HG03442 (cell line): ENCODE measurements at regions not wholly inside any gene's neighbourhood (a gene's known extent, or its start where the extent isn't known, plus 50 kb on each side); places are given as distances from the start of the nearest gene placed in this dataset.

Experiments used
- ATAC-seq: cut with Tn5 transposase; IDR thresholded peaks from one replicate; pipeline ENCODE4 v1.9.1; 2021; ENCODE audit warnings: mild to moderate bottlenecking, moderate library complexity; ENCODE audit not compliant: unreplicated experiment

DNA sequence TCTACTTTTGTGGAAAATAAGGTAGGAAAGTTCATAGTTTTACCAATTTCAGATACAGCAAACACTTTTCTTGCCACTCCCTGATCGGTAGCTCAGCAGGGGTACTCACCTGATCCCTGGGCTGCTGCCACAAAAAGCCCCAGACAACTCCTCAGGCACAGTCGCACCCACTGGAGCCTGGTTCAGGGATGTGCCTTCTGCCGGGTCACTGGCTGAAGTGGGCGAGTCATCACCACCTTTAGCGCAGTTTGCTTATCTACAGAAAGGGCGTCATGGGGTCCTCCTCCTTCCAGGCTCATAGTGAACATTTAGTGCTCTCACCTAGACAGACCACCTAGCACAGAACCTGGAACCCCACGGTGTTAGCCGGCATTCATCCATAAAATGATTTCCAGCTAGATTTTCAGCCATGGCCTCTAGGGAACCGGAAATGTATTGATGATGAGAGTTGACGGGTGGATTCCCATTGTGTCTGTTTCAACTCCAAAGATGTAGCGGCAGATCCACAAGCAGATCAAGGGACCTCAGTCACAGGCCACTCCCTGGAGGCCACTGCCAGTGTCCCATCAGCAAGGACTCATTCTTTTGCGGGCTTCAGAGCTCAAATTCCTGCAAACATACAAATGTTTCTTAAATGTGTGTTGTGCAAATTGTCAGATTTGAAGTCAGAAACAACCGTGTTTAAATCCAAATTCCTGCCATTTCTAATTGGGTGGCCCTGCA, 408.4 kb upstream of the SALL3 start:
- no peak for ATAC-seq

DNA sequence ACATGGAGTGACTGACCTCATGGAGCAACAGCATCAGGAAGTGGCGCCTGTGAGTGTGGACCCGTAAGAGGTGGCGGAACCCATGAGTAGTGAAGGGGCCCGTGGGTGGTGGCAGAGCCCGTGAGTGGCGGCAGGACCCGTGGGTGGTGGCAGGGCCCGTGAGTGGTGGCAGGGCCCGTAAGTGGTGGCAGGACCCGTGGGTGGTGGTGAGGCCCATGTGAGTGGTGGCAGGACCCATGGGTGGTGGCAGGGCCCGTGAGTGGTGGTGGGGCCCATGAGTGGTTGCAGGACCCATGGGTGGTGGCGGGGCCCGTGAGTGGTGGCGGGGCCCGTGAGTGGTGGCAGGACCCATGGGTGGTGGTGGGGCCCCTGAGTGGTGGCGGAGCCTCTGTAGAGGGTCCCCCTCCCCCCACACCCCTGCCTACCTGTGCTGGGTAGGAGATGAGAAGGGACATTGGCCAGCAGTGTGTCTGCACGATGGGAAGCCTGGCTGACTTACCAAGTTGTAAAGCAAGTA, 407.7 kb upstream of the SALL3 start:
- no peak for ATAC-seq

DNA sequence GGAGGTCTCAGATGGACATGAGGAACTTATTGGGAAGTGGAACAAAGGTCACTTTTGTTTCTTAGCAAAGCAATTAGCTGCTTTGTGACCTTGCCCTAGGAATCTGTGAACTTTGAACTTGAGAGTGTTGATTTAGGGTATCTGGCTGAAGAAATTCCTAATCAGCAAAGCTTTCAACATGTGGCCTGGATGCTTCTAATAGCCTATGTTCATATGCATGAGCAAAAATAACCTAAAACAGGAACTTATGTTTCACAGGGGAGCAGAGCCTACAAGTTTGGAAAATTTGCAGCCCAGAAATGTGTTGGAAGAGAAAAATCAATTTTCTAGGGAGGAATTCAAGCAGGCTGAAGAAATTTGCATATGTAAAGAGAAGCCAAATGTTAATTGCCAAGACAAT, 405.8 kb upstream of the SALL3 start:
- no peak for ATAC-seq

DNA sequence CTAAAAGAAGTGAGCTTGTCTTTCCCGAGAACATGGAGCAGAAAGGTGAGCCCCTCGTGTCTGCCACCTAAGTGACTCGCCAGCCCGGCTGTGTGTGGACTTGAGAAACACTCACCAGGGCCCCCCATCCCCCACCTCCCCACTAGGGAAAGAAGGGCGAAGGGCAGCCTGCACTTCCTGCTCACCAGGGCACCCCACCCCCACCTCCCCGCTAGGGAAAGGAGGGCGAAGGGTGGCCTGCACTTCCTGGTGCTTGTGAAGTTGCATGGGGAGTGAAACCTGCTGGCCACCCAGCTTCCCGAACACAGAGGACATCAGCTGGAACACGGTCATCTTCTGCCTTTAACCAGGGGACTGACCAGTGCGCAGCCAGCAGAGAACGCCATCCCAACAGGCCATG, 402.7 kb upstream of the SALL3 start:
- ATAC-seq: no peak

DNA sequence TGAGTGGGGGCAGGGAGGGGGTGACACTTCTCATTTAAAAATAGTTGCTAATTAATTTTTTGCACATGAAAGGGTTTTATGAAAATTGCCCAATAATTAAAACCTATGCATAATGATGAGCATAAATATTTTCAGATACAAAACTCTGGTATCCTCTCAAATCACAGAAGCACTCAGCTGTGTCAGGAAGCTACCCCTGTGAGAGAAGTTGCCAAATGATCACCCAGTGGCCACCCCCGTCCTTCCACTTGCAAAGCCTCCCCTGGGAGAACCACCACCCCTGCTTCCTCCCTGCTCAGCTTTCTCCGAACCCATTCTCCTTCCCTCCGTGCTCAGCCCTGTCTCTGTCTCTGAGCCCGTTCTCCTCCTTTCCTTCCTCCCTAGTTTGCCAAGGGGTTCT, 400.2 kb upstream of the SALL3 start:
- ATAC-seq: no peak

DNA sequence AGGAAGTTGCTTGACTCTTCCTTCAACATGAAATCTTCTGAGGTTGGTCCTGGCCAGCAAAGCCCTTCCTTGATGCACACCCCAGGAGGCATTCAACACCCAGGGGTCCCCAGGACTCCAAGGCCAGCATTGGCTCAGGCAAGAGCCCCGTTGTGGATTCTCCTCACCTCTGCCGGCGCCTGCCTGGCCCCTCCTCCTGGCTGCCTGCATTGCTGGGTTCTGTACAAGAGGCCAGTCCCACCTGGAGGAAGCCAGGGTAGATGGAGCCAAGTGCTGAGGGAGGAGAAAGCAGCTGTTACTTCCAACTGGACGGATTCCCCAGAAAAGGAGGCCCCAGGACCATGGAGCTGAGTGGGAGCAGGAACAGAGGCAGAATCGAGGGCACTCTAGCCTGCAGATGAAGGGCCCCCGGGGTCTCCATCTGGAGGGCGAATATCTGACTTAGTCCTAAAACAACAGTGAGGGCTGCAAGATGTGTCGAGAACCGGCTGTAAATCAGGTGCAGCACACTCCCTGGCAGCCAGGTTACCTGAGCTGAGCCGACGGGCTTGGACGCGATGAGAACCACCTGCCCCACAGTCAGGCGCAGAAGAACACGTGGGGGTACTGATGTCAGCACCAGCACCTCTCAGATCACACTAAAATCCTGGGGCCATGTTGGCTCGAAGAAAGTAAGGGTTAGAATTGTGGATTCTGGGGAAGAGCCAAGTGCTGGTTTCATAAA, 399.6 kb upstream of the SALL3 start:
- no peak for ATAC-seq

DNA sequence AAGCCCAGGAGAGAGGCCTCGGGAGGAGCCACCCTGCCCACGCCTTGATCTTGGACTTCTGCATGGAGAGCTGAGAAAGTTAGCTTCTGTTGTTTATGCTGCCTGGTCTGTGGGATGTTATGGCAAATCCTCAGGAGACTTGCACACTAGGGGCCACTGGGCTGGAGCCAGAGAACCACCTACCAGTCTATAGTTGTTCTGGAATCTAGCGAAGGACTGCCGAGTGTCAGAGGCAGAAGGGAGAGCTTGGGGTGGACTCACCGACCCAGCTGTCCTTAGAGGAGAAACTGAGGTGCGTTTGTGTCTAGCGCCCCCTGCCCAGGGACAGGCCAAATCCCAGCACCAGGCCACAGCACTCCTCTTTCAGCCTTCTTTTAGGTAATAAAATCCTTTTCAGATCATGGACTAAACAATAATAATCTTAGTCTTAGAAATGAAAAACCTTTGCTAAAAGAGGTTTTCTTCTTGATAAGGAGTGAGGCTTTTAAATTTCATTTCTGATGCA, 398.7 kb upstream of the SALL3 start:
- no peak for ATAC-seq

DNA sequence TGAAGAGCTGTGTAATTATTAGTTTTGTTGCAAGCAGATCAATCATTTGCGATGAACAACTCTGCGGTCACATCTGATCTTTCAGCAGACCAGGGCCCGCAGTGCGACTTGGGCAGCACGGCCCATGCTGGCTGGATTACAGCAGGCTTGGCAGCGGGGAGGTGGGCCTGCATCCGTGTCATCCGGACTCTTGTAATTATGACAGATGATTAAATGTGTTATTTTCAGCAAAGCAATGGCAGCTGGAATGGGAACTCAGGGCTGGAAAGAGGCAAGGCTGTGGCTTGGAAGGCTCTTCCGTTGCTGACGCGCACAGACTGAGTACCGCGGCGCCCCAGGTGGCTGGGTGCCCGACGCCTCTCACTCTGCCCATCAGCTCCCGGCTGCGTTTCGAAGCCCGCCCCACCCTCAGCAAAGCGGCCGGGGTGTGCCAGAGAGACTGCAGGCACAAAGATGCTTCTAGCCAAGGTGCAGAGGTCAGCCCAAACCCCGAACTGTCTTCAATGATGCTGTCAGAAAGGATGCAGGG, 397.4 kb upstream of the SALL3 start:
- no peak for ATAC-seq

DNA sequence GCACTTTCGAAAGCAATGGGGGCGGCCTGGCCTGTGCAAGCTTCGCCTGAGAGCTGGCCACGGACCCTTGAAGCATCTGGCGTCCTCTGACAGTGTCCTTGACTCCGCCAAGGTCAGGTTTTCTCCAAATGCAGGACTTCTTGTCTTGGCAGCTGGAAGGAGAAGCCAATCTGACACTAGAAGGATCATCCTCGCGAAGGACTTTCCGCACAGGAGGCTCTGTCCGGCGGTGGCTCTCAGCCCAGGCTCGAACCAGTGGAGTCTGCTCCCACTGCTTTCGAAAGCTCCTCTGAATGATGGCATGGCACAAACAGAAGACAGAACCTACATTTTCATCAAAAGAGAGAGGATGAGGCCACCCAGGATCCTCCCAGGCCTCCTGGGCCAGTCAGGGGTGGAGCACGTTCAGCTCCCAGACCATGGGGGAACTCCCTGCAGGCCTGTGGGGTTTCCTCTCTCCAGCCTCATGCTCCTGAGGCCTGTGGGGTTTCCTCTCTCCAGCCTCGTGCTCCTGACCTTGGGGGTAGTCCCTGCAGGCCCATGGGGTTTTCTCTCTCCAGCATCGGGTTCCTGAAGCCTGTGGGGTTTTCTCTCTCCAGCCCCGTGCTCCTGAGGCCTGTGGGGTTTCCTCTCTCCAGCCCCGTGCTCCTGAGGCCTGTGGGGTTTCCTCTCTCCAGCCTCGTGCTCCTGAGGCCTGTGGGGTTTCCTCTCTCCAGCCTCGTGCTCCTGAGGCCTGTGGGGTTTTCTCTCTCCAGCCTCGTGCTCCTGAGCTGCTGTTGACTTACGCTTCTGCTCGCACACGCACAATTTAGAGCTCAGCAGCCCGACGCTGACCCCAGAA, 396.5 kb upstream of the SALL3 start:
- ATAC-seq: no peak

DNA sequence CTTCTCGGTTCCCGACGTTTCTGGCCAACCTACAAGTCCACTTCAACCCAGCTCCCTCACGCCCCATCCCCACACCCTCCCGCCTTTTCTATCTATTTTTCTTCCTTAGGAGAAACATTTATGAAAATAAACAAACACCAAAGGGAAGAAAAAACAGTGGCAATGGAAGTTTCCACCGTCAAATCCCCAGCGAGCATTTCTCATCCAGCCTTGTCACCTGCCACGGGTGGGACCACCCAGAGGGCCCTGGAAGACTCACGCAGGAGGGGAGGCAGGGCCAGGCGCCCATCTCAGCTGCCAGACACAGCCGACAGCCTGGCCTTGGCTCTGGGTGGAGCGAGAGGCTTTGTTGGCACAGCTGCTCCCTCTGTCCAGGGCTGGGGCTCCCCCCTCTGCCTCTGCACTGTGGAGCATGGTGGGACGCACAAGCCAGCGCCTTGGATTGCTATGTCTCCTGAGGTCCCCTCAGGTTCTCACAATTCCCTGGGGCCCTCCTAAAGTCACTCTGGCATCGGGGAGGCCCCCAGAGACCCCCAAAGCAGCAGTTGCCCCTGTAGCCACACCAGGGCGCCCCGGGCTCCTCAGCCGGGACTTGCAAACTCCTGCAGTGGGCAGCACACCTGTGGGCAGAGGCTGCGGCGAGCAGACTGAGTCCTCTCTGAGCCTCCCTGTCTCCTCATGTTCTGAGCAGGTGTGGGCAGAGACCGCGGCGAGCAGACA, 395.7 kb upstream of the SALL3 start:
- no peak for ATAC-seq

DNA sequence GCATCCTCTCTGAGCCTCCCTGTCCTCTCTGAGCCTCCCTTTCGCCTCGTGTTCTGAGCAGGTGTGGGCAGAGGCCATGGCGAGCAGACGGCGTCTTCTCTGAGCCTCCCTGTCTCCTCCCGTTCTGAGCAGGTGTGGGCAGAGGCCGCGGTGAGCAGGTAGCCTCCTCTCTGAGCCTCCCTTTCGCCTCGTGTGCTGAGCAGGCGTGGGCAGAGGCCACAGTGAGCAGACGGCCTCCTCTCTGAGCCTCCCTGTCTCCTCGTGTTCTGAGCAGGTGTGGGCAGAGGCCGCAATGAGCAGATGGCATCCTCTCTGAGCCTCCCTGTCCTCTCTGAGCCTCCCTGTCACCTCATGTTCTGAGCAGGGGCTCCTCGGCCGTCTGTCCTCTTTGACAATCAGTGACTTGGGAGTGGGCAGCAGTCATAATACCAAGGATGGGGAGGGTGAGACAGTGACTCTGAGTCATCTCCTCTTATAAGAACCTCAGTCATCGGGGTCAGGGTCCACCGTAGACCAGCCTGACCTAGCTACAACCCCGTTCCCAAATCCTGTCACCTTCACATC, 395.1 kb upstream of the SALL3 start:
- no peak for ATAC-seq

DNA sequence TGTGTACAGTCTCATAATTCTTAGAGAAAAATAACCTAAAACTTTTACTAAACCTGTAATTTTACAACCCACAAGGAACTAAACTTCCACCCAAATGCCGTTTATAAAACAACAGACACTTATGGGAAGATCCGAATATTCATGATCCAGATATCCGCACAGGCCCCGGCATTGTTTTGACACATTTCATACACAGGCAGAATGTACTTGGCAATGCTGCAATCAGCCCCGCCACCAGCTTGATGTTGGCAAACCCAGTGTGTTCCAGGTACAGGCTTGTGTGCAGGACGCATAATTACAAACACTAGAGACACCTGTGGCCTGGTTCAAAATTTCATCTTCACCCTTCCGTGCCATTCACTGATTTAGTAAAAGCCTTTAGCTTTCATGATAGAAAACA, 393.0 kb upstream of the SALL3 start:
- ATAC-seq: no peak

DNA sequence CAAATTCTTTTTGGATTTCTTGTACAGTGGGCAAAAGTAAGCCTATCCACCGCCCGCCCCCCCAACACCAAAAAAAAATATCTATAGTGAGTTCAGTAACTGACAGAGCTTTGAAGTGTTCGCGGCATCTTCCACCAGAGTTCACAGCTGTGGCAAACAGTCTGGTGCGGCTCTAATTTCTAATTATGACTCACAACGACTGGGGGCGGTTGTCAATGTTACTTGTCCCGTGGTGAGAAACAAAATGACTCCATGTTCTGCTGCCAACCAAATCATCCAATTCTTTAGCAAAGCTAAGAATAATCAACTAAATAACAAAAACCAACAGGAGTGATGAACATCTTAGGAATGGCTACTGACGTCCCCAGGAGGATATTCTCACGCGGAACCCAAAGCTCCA, 392.5 kb upstream of the SALL3 start:
- ATAC-seq: no peak

DNA sequence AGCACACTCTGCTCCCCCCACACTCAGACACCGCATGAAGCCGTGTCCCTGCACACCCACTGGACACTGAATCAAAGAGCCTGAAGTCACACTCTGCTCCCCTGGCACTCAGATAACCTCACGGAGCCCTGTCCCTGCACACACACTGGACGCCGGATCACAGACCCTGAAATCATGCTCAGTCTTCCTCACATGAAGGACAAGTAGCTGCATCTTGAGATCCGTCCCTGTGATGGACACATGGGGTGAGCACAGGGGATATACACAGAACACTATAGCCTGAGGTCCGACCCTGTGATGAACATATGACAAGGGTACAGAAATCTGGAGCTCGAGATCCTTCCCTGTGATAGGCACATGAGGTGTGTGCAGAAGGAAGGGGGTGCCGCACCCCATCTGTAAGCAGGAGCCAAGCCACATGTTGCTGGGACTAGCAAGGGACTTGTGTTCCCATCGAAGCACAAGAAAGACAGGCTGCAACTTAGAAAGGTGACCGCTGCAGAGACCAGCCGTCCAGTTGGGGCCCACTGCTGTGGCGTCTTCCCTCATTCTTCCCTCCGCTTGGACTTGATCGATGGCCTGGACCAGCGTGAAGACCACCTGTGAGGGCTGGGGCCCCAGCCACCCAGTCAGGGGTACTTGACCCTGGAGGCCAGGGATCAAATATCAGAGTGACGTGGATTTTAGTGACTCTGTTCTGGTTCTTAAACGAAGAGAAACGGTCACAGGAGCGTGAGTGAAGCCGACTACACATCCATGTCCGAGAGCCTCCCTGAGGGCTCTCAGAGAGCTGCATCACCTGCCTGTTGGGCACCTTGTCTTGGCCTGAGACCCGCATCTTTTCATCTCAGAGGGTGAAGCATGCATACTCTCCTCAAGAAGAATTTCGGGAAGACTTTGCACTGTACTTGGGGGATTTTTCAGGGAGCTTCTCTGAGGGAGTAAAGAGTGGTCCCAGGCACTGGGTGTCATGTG, 391.7 kb upstream of the SALL3 start:
- no peak for ATAC-seq

DNA sequence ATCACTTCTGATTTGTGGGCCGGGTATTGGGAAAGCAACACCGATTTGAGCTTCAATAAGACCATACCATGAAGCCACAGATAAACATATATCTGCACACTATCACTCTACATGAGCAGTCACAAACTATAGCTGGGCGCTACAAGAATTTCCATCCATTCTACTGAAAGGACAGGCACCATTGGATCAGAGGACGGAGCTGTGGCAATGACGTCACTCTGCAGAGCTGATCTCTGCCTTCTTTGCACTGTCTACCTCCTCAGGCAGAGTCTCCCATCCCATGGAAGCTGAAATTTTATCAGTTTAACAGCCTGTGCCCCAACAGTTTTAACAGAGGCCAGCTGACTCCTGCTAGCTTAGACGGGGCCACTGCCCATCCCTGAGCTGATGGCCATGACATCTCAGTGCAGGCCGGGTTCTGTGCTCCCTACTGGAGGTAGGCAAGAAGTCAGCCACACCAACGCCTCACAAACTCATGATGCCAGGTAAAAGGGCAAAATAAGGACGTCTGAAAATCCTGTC, 389.6 kb upstream of the SALL3 start:
- no peak for ATAC-seq

DNA sequence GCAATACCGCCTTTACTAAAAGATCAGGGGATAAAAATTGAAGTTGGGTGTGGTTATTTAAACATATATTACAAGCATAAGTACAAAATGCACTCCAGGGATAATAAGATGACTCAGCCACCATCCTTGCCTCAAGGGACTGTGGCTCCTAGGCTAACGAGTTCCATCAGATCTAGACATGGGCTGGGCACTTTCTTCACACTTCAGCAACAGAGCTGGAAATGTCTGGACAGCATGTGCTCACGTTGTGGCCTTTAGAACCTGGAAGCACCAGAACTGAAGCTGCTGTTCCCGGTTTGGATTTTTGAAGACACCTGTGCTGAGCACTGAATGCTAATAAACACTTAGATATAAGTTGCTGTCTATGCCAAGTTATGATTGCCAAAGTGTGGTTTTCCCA, 384.2 kb upstream of the SALL3 start:
- no peak for ATAC-seq

DNA sequence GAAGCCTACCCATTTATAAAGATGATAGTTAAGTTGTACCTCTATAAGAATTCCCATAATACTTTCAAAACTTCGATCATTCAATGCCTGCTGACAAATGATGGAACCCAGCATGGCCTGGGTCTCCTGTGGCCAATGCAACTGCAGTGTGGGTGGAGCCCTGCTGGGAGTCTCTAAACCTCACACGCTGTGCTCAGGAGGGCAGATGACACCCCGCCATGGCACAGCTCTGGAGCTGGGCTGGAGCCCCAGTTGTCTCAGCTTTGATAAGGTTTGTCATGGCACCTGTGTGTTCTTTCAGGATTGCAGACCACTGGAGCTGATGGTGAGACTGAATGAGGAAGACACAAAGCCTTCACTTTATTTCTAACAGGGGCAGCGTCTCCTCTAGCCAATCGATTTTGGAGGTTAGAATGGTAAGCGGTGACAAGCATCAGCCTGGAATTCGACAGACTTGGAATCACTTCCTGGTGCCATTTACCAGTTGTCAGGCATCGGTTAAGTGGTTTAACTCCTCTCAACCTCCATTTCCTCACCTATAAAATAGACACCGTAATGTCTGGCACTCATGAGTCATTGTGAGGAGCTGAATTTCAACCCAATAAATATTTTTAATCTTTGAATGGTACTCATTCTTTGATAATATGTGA, 383.6 kb upstream of the SALL3 start:
- ATAC-seq: no peak

DNA sequence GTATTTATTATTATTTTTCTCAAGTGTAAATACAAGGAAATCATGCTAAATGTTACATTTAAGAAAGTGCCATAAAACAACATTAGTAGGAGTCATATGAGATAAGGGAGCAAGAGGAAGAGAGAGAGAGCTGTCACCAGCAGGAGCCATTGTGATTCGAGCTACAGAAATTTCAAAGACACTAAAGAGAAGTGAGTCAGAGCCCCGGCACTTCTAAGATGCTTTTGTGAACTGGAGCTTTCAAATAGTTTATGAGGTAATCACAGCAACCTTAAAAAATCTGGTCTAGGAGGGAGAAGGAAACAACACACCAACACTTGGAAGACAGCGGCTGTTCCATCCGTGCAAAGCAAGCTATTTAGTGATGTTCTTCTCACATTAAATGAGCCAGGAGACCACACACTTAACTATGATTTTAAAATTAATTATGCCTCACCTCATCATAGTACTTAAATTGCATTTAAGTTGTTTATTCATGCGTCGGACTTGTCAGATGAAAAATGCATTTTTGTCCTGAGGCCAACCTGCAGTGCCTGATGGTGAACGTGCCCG, 382.7 kb upstream of the SALL3 start:
- ATAC-seq: no peak
